ENCODE measurements at regions not wholly inside any gene's neighbourhood (a gene's known extent, or its start where the extent isn't known, plus 50 kb on each side); places are given as distances from the start of the nearest gene placed in this dataset.

DNA sequence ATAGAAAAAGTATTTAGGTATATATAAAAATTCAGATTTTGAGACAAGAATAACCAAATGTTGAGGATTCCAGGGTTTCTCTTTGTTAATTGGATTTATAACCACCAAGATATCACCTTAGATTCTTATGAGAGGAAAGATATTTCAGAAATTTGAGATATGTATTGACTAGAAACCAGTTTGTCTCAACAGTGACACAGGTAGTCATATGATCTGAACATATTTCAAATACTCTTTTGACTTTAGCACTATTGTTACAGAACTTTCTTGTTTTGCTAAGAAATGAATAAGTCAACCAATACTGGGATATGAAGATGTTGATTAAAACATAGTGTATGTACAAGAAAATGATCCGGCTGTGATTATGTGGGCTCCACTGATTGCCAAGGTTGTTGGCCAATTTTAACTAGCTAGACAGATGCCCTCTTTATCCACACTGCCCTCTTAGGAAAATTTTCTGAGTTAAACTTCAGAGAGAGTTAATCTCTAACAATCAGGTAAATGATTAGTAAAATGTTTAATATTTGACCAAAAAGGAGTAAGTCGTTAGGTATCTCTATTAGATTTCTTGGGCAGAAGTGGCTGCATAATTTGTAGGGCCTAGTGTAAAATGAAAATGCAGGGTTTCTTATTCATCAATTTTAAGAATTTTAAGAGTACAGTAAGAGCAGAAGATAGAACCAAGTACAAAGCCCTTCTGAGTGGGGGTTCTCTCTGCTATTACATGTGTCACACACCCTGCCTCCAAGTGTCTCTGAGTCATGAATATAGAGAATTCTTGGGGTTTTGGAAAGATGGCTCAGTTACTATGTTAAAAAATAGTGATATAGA is 376.0 kb downstream of the TFEC start:
- TF ChIP-seq, protein P1, sequence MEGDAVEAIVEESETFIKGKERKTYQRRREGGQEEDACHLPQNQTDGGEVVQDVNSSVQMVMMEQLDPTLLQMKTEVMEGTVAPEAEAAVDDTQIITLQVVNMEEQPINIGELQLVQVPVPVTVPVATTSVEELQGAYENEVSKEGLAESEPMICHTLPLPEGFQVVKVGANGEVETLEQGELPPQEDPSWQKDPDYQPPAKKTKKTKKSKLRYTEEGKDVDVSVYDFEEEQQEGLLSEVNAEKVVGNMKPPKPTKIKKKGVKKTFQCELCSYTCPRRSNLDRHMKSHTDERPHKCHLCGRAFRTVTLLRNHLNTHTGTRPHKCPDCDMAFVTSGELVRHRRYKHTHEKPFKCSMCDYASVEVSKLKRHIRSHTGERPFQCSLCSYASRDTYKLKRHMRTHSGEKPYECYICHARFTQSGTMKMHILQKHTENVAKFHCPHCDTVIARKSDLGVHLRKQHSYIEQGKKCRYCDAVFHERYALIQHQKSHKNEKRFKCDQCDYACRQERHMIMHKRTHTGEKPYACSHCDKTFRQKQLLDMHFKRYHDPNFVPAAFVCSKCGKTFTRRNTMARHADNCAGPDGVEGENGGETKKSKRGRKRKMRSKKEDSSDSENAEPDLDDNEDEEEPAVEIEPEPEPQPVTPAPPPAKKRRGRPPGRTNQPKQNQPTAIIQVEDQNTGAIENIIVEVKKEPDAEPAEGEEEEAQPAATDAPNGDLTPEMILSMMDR (IDR thresholded peaks at IDR 0.05; ENCODE audit: low read depth, low read length, poor library complexity, severe bottlenecking) = no peak
- TF ChIP-seq EZH2phosphoT487 (IDR thresholded peaks at IDR 0.05; ENCODE audit: borderline replicate concordance, low read length) = no peak
